Right atrium auricular region (tissue), 2 donors: ENCODE measurements at regions not wholly inside any gene's neighbourhood (a gene's known extent, or its start where the extent isn't known, plus 50 kb on each side); places are given as distances from the start of the nearest gene placed in this dataset.

ENCODE experiments used
- DNase-seq: peaks from one replicate; pipeline ENCODE4 v3.0.0-alpha.2; 2019; ENCODE audit warnings: low spot score
- H3K27ac ChIP-seq, 2 donors: fragments of 200-600 bp; sonication (generic); 1 replicate in 1 of 2; 2 replicates in 1 of 2; pipeline ENCODE4 v1.5.1; 2016 to 2019
- H3K27me3 ChIP-seq, 2 donors: fragments of 200-600 bp; sonication (generic); one replicate each; pipeline versions ENCODE4 v1.5.1 to v1.6.0; 2017 to 2019
- H3K36me3 ChIP-seq: fragments of 200-600 bp; sonication (generic); one replicate; pipeline ENCODE4 v1.5.1; 2016
- H3K4me1 ChIP-seq, 2 donors: fragments of 200-600 bp; sonication (generic); one replicate each; pipeline versions ENCODE4 v1.5.1 to v1.6.0; 2017 to 2019
- H3K4me3 ChIP-seq, 2 donors: fragments of 200-600 bp; sonication (generic); 1 replicate in 1 of 2; 2 replicates in 1 of 2; pipeline ENCODE4 v1.5.1; 2017 to 2019; ENCODE audit warnings: mild to moderate bottlenecking in 1 of 2, moderate library complexity in 1 of 2
- H3K9me3 ChIP-seq, 2 donors: fragments of 200-600 bp; sonication (generic); one replicate each; pipeline ENCODE4 v1.5.1; 2019
- CTCF ChIP-seq, 2 donors: fragments of 200-600 bp; sonication (generic); IDR thresholded peaks; one replicate each; pipeline ENCODE4 v1.5.1; 2019; ENCODE audit warnings: antibody characterized with exemption in 2 of 2

GRCh38 chr6:137794516-137795201, 72.4 kb upstream of the TNFAIP3 start:
- H3K4me3 ChIP-seq = no peak overlapping the region
- H3K27ac ChIP-seq = no peak overlapping the region
- no peak for TF ChIP-seq CTCF (IDR thresholded peaks at IDR 0.05)
- H3K27me3 ChIP-seq = no peaks in the 10 kb centered on the region
- no peaks in the 10 kb centered on the region for H3K9me3 ChIP-seq
- no peaks in the 10 kb centered on the region for H3K36me3 ChIP-seq
- no peak for DNase-seq
- peaks cover 0 to 5% of the 10 kb centered on the region in 2 donors for H3K4me1 ChIP-seq

DNA sequence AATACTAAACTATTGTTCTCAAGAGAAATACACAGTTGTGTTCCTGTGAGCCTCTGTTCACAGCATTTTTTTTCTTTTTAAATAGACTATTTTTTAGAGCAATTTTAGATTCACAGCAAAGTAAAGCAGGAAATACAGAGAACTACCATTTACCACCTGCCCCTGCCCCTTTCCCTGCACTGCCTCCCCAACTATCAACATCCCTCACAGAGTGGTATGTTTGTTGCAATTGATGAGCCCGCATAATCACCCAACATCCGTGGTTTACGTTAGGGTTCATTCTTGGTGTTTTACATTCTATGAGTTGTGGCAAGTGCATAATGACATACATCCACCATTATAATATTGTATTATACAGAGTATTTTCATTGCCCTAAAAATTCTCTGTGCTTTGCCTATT, 71.6 kb upstream of the TNFAIP3 start:
- Histone ChIP-seq H3K4me1 (peaks cover 0 to 5% of the 10 kb centered on the region in 2 donors), H3K27me3 (no peaks in the 10 kb centered on the region), H3K36me3 (no peaks in the 10 kb centered on the region), H3K27ac (no peak overlapping the region), H3K4me3 (no peak overlapping the region), H3K9me3 (no peaks in the 10 kb centered on the region)
- DNase-seq = no peak
- TF ChIP-seq CTCF (IDR thresholded peaks at IDR 0.05) = no peak

- Histone ChIP-seq H3K9me3 (no peaks in the 10 kb centered on the region), H3K27ac (no peak overlapping the region), H3K27me3 (no peaks in the 10 kb centered on the region), H3K4me3 (no peak overlapping the region), H3K4me1 (no peaks in the 10 kb centered on the region), H3K36me3 (no peaks in the 10 kb centered on the region)
- TF ChIP-seq CTCF (IDR thresholded peaks at IDR 0.05) = no peak
- DNase-seq = no peak
These were observed 68.8 kb upstream of the TNFAIP3 start for GRCh38 chr6:137798261-137798660.

GRCh38 chr6:137798846-137799245, 68.2 kb upstream of the TNFAIP3 start:
- no peak for DNase-seq
- Histone ChIP-seq H3K9me3 (no peaks in the 10 kb centered on the region), H3K4me3 (no peak overlapping the region), H3K27ac (no peak overlapping the region), H3K36me3 (no peaks in the 10 kb centered on the region), H3K4me1 (peaks cover 0 to under 1% of the 10 kb centered on the region in 2 donors), H3K27me3 (no peaks in the 10 kb centered on the region)
- TF ChIP-seq CTCF (IDR thresholded peaks at IDR 0.05) = no peak

DNA sequence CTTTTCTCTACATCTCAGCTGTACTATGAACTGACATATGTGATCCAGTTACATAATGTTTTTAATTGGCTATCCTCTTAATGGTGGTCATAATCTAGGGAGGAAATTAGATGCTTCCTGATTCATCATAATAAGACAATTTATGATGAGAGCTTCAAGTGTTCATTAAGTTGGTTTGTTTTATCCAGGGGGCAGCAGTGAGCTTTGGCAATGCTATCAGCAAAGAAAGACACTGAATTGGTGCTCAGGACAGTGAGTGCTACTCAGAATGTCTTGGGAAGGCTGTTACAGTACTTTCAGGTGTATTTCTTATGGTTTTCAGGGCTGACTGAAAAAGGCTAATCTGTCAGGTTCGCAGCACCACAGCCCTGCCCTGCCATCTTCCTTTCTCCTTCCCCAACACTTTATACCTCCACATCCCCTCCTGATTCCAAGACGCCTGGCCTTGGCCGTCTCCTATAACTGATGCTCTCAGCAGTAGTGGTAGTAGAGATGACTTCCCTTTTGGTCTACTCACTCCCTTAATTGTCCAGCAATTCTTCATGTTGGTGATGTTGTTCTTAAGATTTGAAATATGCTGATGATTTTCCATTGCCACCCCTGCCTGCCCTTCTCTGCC, 67.0 kb upstream of the TNFAIP3 start:
- Histone ChIP-seq H3K36me3 (no peaks in the 10 kb centered on the region), H3K27me3 (no peaks in the 10 kb centered on the region), H3K4me3 (no peak overlapping the region), H3K27ac (no peak overlapping the region), H3K9me3 (no peaks in the 10 kb centered on the region), H3K4me1 (peaks cover 0 to 11% of the 10 kb centered on the region in 2 donors)
- peak; percentile 35 to 70 for TF ChIP-seq CTCF (IDR thresholded peaks at IDR 0.05)
- no peak for DNase-seq
